RWPE2 (cell line): ENCODE measurements at regions not wholly inside any gene's neighbourhood (a gene's known extent, or its start where the extent isn't known, plus 50 kb on each side); places are given as distances from the start of the nearest gene placed in this dataset.

Experiments
- ATAC-seq: fragments of 200-7000 bp; cut with Tn5 transposase; 3 replicates; pipeline ENCODE4 v1.9.1; 2021; ENCODE audit warnings: low read depth
- DNase-seq: peaks from one replicate; pipeline ENCODE4 v3.0.0-alpha.2; 2020; ENCODE audit warnings: low spot score
- H3K27ac ChIP-seq: fragments of 450-650 bp; 2 replicates; pipeline ENCODE4 v1.5.1; 2017; ENCODE audit warnings: mild to moderate bottlenecking; ENCODE audit not compliant: poor library complexity, severe bottlenecking
- H3K27me3 ChIP-seq: fragments of 250-450 bp; sonication (Bioruptor Pico); 2 replicates; pipeline ENCODE4 v1.5.1; 2021; ENCODE audit warnings: mild to moderate bottlenecking, moderate library complexity; ENCODE audit not compliant: insufficient read depth, poor library complexity, severe bottlenecking
- H3K36me3 ChIP-seq: fragments of 250-450 bp; sonication (Bioruptor Pico); 2 replicates; pipeline ENCODE4 v1.5.1; 2020; ENCODE audit warnings: low read depth, mild to moderate bottlenecking, moderate library complexity
- H3K4me1 ChIP-seq: fragments of 250-450 bp; sonication (Bioruptor Pico); 2 replicates; pipeline ENCODE4 v1.5.1; 2021; ENCODE audit warnings: mild to moderate bottlenecking, moderate library complexity; ENCODE audit not compliant: insufficient read depth, poor library complexity, severe bottlenecking
- H3K4me3 ChIP-seq: fragments of 250-450 bp; sonication (Bioruptor Pico); 2 replicates; pipeline ENCODE4 v1.5.1; 2021; ENCODE audit warnings: mild to moderate bottlenecking, moderate library complexity; ENCODE audit not compliant: severe bottlenecking
- H3K9me3 ChIP-seq: fragments of 250-450 bp; sonication (Bioruptor Pico); 2 replicates; pipeline ENCODE4 v1.5.1; 2021; ENCODE audit warnings: mild to moderate bottlenecking, moderate library complexity; ENCODE audit not compliant: severe bottlenecking
- CTCF ChIP-seq: fragments of 450-650 bp; IDR thresholded peaks from one replicate; pipeline ENCODE4 v1.5.1; 2017; ENCODE audit warnings: mild to moderate bottlenecking, moderate library complexity; ENCODE audit not compliant: poor library complexity, severe bottlenecking

GRCh38 chr7:17710312-17710711, 230.0 kb downstream of the SNX13 start:
- H3K4me3 ChIP-seq, result no peak overlapping the region
- ATAC-seq, result no peak

GRCh38 chr7:17713584-17713983, 226.7 kb downstream of the SNX13 start:
- no peaks in the 10 kb centered on the region for H3K4me1 ChIP-seq
- DNase-seq (no peak), ATAC-seq (no peak)
- no peak overlapping the region for H3K27ac ChIP-seq
- H3K4me3 ChIP-seq, result no peak overlapping the region
- H3K9me3 ChIP-seq, result no peaks in the 10 kb centered on the region
- TF ChIP-seq CTCF, result no peak
- H3K36me3 ChIP-seq, result no peaks in the 10 kb centered on the region
- H3K27me3 ChIP-seq, result no peaks in the 10 kb centered on the region

More at GRCh38 chr7:17710312-17710711, 230.0 kb downstream of the SNX13 start:
- Histone ChIP-seq H3K27ac (no peak overlapping the region), H3K27me3 (no peaks in the 10 kb centered on the region), H3K9me3 (no peaks in the 10 kb centered on the region), H3K36me3 (no peaks in the 10 kb centered on the region), H3K4me1 (no peaks in the 10 kb centered on the region)
- no peak for TF ChIP-seq CTCF
- no peak for DNase-seq

GRCh38 chr7:17716816-17717215, 223.5 kb downstream of the SNX13 start:
- Histone ChIP-seq H3K4me1 (no peaks in the 10 kb centered on the region), H3K4me3 (no peak overlapping the region), H3K9me3 (no peaks in the 10 kb centered on the region), H3K27ac (no peak overlapping the region), H3K27me3 (no peaks in the 10 kb centered on the region), H3K36me3 (no peaks in the 10 kb centered on the region)
- no peak for TF ChIP-seq CTCF
- DNase-seq, result no peak
- ATAC-seq, result no peak

GRCh38 chr7:17719998-17720397, 220.3 kb downstream of the SNX13 start:
- Histone ChIP-seq H3K9me3 (no peaks in the 10 kb centered on the region), H3K27me3 (no peaks in the 10 kb centered on the region), H3K4me1 (no peaks in the 10 kb centered on the region), H3K36me3 (no peaks in the 10 kb centered on the region), H3K4me3 (no peak overlapping the region), H3K27ac (no peak overlapping the region)
- no peak for ATAC-seq
- DNase-seq, result no peak
- TF ChIP-seq CTCF, result no peak

GRCh38 chr7:17721736-17722285, 218.5 kb downstream of the SNX13 start:
- Histone ChIP-seq H3K27ac (no peak overlapping the region), H3K4me1 (no peaks in the 10 kb centered on the region), H3K9me3 (no peaks in the 10 kb centered on the region), H3K27me3 (no peaks in the 10 kb centered on the region), H3K36me3 (no peaks in the 10 kb centered on the region), H3K4me3 (no peak overlapping the region)
- DNase-seq (no peak), ATAC-seq (no peak)
- no peak for TF ChIP-seq CTCF
